ENCODE measurements at regions not wholly inside any gene's neighbourhood (a gene's known extent, or its start where the extent isn't known, plus 50 kb on each side); places are given as distances from the start of the nearest gene placed in this dataset.
"Not testable (repeated sequence)": the region's sequence is repeated elsewhere in the genome, so short reads cannot be mapped to it uniquely, and the experiment has no call there.

DNA sequence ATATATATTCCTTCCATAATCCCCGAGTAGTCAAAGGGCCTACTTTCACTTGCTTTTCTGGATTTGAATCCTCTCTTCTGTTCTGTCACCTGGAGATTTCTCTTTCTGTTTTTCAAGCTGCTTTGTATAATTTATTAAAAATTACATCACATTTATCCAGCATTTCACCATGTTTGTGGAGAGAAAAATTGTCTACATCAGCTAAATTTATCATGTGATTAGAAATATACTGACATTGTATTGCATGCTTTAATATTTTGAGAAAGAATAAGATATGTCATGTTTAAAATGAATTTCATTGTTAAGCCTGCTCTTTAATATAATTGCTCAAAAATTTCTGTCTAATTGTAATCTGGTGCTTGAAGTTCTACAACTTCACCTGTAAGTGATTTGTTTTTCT is 323.1 kb upstream of the DKK2 start:
- Histone ChIP-seq H3K4me1 (no peaks in the 10 kb centered on the region), H3K27me3 (replicated peaks in 1 of 7) (no peaks in the 10 kb centered on the region), H3K4me3 (no peak overlapping the region), H3K36me3 (no peaks in the 10 kb centered on the region), H3K27ac (no peak overlapping the region), H3K9me3 (no peaks in the 10 kb centered on the region)
- TF ChIP-seq, protein P1, sequence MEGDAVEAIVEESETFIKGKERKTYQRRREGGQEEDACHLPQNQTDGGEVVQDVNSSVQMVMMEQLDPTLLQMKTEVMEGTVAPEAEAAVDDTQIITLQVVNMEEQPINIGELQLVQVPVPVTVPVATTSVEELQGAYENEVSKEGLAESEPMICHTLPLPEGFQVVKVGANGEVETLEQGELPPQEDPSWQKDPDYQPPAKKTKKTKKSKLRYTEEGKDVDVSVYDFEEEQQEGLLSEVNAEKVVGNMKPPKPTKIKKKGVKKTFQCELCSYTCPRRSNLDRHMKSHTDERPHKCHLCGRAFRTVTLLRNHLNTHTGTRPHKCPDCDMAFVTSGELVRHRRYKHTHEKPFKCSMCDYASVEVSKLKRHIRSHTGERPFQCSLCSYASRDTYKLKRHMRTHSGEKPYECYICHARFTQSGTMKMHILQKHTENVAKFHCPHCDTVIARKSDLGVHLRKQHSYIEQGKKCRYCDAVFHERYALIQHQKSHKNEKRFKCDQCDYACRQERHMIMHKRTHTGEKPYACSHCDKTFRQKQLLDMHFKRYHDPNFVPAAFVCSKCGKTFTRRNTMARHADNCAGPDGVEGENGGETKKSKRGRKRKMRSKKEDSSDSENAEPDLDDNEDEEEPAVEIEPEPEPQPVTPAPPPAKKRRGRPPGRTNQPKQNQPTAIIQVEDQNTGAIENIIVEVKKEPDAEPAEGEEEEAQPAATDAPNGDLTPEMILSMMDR (IDR thresholded peaks at IDR 0.05 in 8 of 11, conservative IDR thresholded peaks at IDR 0.05 in 3 of 11) = no peak
- TF ChIP-seq POLR2AphosphoS5 (IDR thresholded peaks at IDR 0.05) (no peak), POLR2A (IDR thresholded peaks at IDR 0.05) (no peak)
- 67 to 78% (median 74%) methylated on average over 1 of the region's 1 CpG for WGBS, 5 donors
- no peak for DNase-seq
- intact Hi-C loops (cut with DNase I; ENCODE audit: low total_unique reads) = no loop called here

DNA sequence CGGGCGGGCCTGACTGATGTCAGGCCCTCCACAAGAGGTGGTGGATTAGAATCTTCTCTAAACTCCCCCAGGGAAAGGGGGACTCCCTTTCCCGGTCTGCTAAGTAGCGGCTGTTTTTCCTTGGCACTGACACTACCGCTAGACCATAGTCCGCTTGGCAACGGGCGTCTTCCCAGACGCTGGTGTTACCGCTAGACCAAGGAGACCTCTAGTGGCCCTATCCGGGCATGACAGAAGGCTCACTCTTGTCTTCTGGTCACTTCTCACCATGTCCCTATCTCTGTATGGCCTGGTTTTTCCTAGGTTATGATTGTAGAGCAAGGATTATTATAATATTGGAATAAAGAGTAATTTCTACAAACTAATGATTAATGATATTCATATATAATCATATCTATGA is 318.2 kb upstream of the DKK2 start:
- WGBS, 5 donors = 48 to 90% (median 69%) methylated on average over 11 of the region's 11 CpGs
- H3K9me3 ChIP-seq; intact Hi-C loops (cut with DNase I; ENCODE audit: low total_unique reads); H3K27me3 ChIP-seq (replicated peaks in 1 of 7); H3K36me3 ChIP-seq; H3K4me1 ChIP-seq; H3K27ac ChIP-seq; H3K4me3 ChIP-seq; DNase-seq: not testable (repeated sequence)

DNA sequence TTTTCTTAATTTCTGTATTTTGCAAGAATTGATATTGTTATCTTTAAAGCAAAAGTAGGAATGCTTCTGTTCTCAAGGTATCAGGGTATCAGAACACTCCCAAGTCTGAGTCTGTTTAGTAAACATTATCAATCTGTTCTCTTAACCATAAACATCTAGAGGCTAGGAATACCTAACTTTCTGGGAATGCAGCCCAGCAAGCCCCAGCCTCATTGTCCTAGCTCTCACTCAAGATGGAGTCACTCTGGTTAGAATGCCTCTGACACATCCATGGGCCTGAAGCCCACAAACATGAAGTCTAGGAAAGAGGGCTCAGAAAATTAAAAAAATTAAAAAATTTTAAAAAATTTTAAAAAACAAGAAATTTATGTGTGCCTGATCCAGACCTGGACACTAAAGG is 315.1 kb upstream of the DKK2 start:
- no peaks in the 10 kb centered on the region for H3K9me3 ChIP-seq
- intact Hi-C loops (cut with DNase I; ENCODE audit: low total_unique reads) = no loop called here
- no peak overlapping the region for H3K27ac ChIP-seq
- no peak overlapping the region for H3K4me3 ChIP-seq
- H3K4me1 ChIP-seq = no peaks in the 10 kb centered on the region
- no peaks in the 10 kb centered on the region for H3K27me3 ChIP-seq (replicated peaks in 1 of 7)
- TF ChIP-seq, protein P1 (IDR thresholded peaks at IDR 0.05 in 8 of 11, conservative IDR thresholded peaks at IDR 0.05 in 3 of 11) = no peak
- no peak for TF ChIP-seq POLR2AphosphoS5 (IDR thresholded peaks at IDR 0.05)
- no peak for TF ChIP-seq POLR2A (IDR thresholded peaks at IDR 0.05)
- DNase-seq = no peak
- H3K36me3 ChIP-seq = no peaks in the 10 kb centered on the region

DNA sequence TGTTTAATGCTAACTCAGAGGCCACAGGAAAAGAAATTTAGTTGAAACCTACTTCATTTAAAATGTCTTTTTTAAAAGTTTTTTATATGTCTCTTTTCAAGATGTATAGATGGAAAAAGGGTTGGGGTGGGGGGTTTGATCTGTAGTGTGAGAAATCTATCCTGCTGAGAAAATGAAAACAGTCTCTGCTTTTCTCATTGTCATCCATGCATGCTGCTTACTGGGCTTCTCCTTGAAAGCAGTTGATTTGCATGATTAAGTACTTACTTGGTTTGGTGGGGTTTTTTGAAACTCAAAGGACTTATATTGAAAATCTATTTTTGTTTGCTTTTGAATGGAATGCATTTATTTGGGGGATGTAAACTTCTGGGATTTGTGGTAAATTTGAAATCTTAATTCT is 313.6 kb upstream of the DKK2 start:
- H3K27ac ChIP-seq = no peak overlapping the region
- no peak for TF ChIP-seq POLR2AphosphoS5 (IDR thresholded peaks at IDR 0.05)
- no peak for TF ChIP-seq POLR2A (IDR thresholded peaks at IDR 0.05)
- TF ChIP-seq, protein P1 (IDR thresholded peaks at IDR 0.05 in 8 of 11, conservative IDR thresholded peaks at IDR 0.05 in 3 of 11) = no peak
- intact Hi-C loops (cut with DNase I; ENCODE audit: low total_unique reads) = no loop called here

DNA sequence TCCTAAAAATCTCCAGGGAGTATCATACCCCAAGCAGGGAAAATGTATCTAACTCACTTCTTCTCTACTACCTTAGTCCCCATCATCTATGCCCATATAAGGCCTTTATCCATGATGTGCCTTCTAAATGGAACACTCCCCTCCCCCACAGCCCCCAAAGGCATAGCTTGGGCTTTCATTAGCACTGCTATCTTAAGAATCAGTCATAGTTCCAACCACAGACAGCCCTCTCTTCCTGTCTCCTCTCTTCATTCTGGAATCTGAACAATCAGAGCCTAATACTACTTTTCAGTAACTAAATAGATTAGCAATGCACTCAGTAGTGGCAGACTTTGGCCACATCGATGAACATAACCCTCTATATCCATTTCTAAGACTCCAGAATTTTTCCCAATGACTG is 313.2 kb upstream of the DKK2 start:
- Histone ChIP-seq H3K27ac (no peak overlapping the region), H3K9me3 (no peaks in the 10 kb centered on the region), H3K4me1 (no peaks in the 10 kb centered on the region), H3K27me3 (replicated peaks in 1 of 7) (no peaks in the 10 kb centered on the region), H3K4me3 (no peak overlapping the region), H3K36me3 (no peaks in the 10 kb centered on the region)
- WGBS, 5 donors = 38 to 68% (median 45%) methylated on average over 1 of the region's 1 CpG
- TF ChIP-seq POLR2A (IDR thresholded peaks at IDR 0.05) (no peak), POLR2AphosphoS5 (IDR thresholded peaks at IDR 0.05) (no peak)
- TF ChIP-seq, protein P1 (IDR thresholded peaks at IDR 0.05 in 8 of 11, conservative IDR thresholded peaks at IDR 0.05 in 3 of 11) = no peak
- DNase-seq = no peak
- intact Hi-C loops (cut with DNase I; ENCODE audit: low total_unique reads) = no loop called here

More for the DNA sequence above, 313.6 kb upstream of the DKK2 start:
- Histone ChIP-seq H3K36me3 (no peaks in the 10 kb centered on the region), H3K9me3 (no peaks in the 10 kb centered on the region), H3K4me1 (no peaks in the 10 kb centered on the region), H3K27me3 (replicated peaks in 1 of 7) (no peaks in the 10 kb centered on the region), H3K4me3 (no peak overlapping the region)
- DNase-seq = no peak
